Tongue (tissue), 1 donor: ENCODE measurements at regions not wholly inside any gene's neighbourhood (a gene's known extent, or its start where the extent isn't known, plus 50 kb on each side); places are given as distances from the start of the nearest gene placed in this dataset.

Source experiments
- DNase-seq: peaks from one replicate; pipeline ENCODE4 v3.0.0-alpha.2; 2015

DNA sequence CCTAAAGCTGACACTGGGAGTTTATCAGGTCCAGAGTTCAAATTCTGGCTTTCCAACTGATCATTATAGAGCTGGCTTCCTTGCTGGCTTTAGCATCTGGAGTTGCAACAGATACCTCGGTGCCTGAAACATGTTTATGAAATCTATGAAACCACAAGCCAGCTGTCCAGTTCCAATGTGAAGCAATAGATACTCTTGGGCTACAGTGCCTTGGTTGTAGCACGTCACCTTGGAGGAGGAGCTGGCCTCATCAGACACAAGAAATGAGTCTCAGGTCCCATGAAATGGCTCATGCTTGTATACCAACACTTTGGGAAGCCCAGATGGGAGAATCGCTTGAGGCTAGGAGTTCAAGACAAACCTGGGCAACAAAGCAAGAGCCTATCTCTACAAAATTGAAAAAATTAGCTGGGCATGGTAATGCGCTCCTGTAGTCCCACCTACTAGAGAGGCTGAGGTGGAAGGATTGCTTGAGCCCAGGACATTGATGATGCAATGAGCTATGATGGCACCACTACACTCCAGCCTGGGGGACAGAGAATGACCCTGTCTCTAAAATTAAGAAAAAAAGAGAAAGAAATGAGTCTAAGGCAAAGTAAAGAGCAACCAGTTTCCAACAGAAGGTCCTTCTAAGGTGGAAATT is 132.5 kb upstream of the ZNF648 start:
- DNase-seq = no peak

GRCh38 chr1:182192966-182193365 is 131.5 kb upstream of the ZNF648 start:
- DNase-seq = no peak

GRCh38 chr1:182192215-182192614 is 130.7 kb upstream of the ZNF648 start:
- no peak for DNase-seq

DNA sequence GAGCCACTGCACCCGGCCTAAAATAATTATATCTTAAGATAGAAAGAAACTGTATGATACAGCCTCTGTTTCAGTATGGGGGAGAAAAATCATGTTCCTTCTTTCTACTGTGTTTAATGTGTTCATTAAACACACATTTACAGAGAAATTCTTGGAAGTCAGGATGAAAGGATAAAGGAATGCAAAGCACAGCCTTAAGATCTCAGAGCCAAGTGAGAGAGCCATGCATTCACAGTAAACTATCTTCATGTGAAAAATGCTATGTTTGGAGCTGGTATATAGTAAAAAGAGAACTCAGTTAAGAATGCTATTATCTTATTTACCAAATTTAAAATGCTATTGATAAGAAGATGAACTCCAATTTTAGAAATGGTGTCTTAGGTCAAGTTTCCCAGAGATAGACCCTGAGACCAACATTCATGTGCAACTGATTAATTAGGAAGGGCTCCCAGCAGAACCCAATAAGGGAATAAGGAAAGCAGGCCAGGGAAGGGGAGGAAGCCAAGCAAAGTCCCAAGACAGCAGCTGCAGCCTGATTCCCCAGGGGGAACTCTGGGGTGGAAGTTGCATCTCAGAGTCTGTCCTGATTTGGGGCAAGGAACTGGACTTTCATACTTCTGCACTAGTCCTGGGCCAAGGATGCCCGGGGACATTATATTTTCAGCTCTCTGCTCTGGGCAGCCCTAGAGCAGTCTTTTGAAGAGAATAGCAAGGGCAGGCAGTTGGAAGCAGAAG is 130.0 kb upstream of the ZNF648 start:
- peak; percentile 50 for DNase-seq

- no peak for DNase-seq
Measured at GRCh38 chr1:182189535-182190066, 128.1 kb upstream of the ZNF648 start.

GRCh38 chr1:182186757-182187146 is 125.2 kb upstream of the ZNF648 start:
- DNase-seq = no peak

GRCh38 chr1:182185842-182186756 is 124.6 kb upstream of the ZNF648 start:
- peak; percentile 64 for DNase-seq

GRCh38 chr1:182185136-182185535 is 123.6 kb upstream of the ZNF648 start:
- DNase-seq = no peak

- DNase-seq = no peak
Measured at GRCh38 chr1:182183606-182184005, 122.1 kb upstream of the ZNF648 start.

- DNase-seq = peak; percentile 20
Measured at GRCh38 chr1:182182311-182182710, 120.8 kb upstream of the ZNF648 start.

DNA sequence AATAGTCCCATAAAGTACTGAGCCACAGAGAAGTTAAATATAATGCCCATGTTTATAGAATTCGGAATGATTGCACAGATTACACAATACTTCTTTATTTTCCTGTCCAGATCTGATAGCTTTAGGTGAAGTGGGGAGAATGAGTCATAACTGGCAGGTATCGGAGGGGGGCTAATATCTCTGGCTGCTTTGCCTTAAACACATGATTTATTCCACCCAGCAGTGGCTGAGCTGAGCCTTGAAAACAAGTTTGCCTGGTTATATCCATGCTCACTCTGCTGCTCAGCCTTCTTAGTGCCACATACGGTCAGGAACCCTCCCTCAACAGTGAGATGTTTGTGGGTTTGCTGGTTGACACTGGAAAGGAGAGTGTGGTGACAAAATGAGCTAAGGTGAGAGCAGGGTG is 119.7 kb upstream of the ZNF648 start:
- no peak for DNase-seq

DNA sequence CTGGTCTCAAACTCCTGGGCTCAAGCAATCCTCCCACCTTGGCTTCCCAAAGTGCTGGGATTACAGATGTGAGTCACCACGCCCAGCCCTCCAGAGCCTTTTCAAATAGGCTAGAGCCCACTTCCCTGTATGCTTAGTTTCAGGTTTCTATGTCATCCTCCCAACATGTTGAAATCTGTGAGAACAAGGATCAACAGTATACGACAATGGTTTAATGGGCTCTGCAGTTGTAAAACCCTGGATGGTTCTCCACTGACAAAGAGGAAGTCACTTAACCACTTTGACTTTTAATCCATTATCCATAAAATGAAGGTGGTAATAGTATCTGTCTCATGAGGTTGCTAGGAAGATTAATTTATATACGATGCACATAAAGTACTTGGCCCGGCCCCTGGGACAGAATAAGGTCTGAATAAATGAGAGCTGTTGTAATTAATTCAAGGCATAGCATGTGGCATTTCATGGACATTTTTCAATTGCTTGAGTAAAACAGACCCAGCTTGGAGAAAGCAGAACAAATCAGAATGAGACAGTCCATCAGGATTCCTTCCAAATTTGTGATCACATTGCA is 113.9 kb upstream of the ZNF648 start:
- DNase-seq = peak; percentile 86

DNA sequence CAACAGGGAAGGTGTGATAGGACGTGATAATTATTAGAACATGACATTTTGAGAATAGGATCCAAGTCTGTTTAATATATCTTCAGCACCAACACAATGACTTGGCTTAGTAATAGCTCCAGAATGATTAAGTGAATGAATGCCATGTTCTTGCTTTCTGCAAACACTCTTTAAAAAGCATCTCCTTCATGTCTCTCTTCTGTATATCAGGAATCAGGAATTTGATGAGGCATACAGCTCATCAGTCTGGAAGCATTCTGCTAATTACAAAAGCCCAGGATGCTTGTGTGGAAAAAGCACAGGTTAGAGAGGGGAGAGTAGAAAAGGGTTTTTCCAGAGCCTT is 113.0 kb upstream of the ZNF648 start:
- DNase-seq = no peak

GRCh38 chr1:182173808-182174512 is 112.4 kb upstream of the ZNF648 start:
- DNase-seq = peak; percentile 85

- no peak for DNase-seq
Measured at GRCh38 chr1:182172699-182173098, 111.2 kb upstream of the ZNF648 start.

DNA sequence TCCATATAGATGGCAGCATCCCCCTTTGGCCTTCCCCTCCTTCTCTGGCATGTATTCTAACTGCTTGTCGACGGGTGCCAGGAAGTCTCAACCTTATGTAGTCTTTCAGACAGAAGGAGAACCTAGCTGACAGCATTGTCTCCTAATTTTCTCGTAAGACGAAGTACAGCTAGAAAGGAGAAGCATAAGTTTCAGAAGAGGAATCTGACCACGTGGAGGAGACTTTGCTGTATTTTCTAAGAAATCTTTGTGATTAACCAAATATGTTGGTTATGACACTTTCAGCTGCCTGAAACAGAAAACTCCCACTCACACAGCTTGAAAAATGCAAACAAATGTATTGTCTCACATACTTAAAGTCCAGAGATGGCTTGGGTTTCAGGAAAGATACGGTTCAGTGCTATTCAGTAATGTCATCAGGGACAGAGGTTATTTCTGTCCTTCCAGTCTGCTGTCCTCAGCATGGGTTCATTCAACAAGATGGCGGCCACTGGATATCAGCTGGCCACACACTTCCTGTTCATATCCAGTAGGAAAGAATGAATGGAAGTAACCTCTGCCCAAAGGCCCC is 109.5 kb upstream of the ZNF648 start:
- DNase-seq = peak; percentile 48

- no peak for DNase-seq
Measured at GRCh38 chr1:182169203-182169602, 107.7 kb upstream of the ZNF648 start.

GRCh38 chr1:182166750-182167149 is 105.2 kb upstream of the ZNF648 start:
- DNase-seq = no peak

GRCh38 chr1:182166321-182166720 is 104.8 kb upstream of the ZNF648 start:
- DNase-seq = no peak

DNA sequence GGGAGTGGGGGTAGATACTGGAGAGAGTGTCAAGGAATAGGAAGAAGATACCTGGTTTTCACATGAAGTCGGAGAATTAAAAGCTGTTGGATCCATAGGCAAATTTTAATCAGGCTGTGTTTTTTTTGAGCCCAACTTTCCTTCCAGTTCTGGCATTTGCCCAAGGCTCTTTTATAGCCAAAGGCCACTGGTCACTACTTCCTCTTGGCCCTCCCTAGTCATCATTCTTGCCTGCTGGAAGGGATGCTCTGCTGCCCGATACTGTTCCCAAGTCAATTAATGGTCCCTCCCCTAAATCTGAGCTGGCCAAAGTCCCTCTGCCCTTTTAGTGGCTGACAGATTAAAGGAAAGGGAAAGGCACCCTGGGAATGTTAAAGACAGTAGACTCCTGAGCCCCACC is 102.8 kb upstream of the ZNF648 start:
- no peak for DNase-seq

DNA sequence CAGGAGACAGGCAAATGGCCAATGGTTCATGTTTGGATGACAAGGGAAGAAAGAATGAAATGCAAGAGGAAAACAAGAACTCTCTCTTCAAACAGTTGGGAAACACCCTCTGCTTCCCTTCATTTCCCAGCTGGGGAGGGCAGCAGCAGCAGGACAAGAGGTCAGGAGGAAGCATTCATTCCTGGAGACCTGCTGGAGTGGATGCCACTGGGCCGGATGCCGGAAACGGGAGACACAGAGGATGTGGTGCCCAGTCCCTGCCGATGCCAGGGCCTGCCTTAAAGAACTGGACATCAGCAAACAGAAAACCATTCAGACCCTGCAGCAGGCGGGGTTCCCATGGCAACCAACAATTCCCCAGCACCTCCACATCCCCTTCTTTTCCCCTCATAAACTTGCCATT is 102.3 kb upstream of the ZNF648 start:
- DNase-seq = peak; percentile 75

DNA sequence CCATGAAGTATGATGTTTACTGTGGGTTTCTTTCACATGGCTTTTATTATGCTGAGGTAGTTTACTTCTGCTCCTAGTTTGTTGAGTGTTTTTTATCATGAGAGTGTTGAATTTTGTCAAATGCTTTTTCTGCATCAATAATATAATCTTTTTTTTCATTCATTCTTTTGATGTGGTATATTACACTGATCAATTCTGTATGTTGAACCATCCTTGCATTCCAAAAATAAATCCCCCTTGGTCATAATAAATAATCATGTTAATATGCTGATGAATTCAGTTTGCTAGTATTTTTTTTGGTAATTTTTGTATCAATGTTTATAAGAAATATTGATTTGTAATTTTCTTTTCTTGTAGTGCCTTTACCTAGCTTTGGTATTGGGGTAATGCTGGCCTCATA is 97.9 kb upstream of the ZNF648 start:
- no peak for DNase-seq
